MCF 10A (cell line): ENCODE measurements at regions not wholly inside any gene's neighbourhood (a gene's known extent, or its start where the extent isn't known, plus 50 kb on each side); places are given as distances from the start of the nearest gene placed in this dataset.

Experiments used
- BruUV-seq: library from RNA; stranded (reverse); fragments of 400-500 nt; replicated peaks from 2 replicates; lab custom pipeline; 2021; lab: Mats Ljungman, UMichigan
- CTCF ChIA-PET: fragments of 300-600 bp; sonication (Branson Sonifier 250); formaldehyde crosslinking; extraction: SDS; loops from one replicate; lab custom pipeline; 2021; ENCODE audit warnings: antibody characterized with exemption, inconsistent platforms; lab: Yijun Ruan, JAX
- POLR2A ChIA-PET: fragments of 300-600, 350-650 bp; sonication (Branson Sonifier 250); formaldehyde crosslinking; extraction: SDS; loops from one replicate; lab custom pipeline; 2020; ENCODE audit warnings: antibody characterized with exemption, inconsistent platforms; lab: Yijun Ruan, JAX
- DNase-seq: peaks from one replicate; pipeline ENCODE4 v3.0.0-alpha.2; 2018; ENCODE audit not compliant: unreplicated experiment
- H3K27ac Mint-ChIP-seq: one replicate; pipeline ENCODE4 v1.8.0; 2022; ENCODE audit warnings: mild to moderate bottlenecking, low read depth, mixed read lengths; ENCODE audit not compliant: unreplicated experiment
- H3K27me3 Mint-ChIP-seq: one replicate; pipeline ENCODE4 v1.8.0; 2022; ENCODE audit warnings: mixed read lengths; ENCODE audit not compliant: insufficient read depth, unreplicated experiment
- H3K36me3 Mint-ChIP-seq: one replicate; pipeline ENCODE4 v1.8.0; 2022; ENCODE audit warnings: mild to moderate bottlenecking, moderate library complexity, mixed read lengths; ENCODE audit not compliant: insufficient read depth, unreplicated experiment
- H3K4me1 Mint-ChIP-seq: one replicate; pipeline ENCODE4 v1.8.0; 2022; ENCODE audit warnings: mixed read lengths; ENCODE audit not compliant: insufficient read depth, unreplicated experiment
- H3K4me3 Mint-ChIP-seq: one replicate; pipeline ENCODE4 v1.8.0; 2022; ENCODE audit warnings: mild to moderate bottlenecking, moderate library complexity, mixed read lengths; ENCODE audit not compliant: unreplicated experiment
- H3K9me3 Mint-ChIP-seq: one replicate; pipeline ENCODE4 v1.8.0; 2022; ENCODE audit warnings: mixed read lengths; ENCODE audit not compliant: unreplicated experiment
- CTCF ChIP-seq: fragments of 200-600 bp; IDR thresholded peaks from one replicate; pipeline ENCODE4 v1.8.0; 2022; ENCODE audit warnings: antibody characterized with exemption, mild to moderate bottlenecking; ENCODE audit not compliant: unreplicated experiment
- intact Hi-C: fragments of 100-400 bp; cut with micrococcal nuclease; formaldehyde crosslinking; loops from 2 replicates; pipeline ENCODE4 v1.14.1; 2022

GRCh38 chr9:74220327-74220726 is 276.8 kb upstream of the RORB start:
- no TSS peak for BruUV-seq
- H3K4me1 Mint-ChIP-seq: no peaks in the 10 kb centered on the region
- peaks cover 8% of the 10 kb centered on the region for H3K9me3 Mint-ChIP-seq

GRCh38 chr9:74236857-74237256 is 260.3 kb upstream of the RORB start:
- Mint-ChIP-seq H3K4me3 (no peak overlapping the region), H3K9me3 (peaks cover 23% of the 10 kb centered on the region), H3K4me1 (no peaks in the 10 kb centered on the region), H3K36me3 (no peaks in the 10 kb centered on the region), H3K27me3 (no peaks in the 10 kb centered on the region), H3K27ac (no peak overlapping the region)
- ChIA-PET POLR2A (no interaction called here), CTCF (no interaction called here)
- TF ChIP-seq CTCF: no peak
- intact Hi-C loops: no loop called here
- BruUV-seq: no TSS peak
- DNase-seq: no peak

More at GRCh38 chr9:74220327-74220726, 276.8 kb upstream of the RORB start:
- ChIA-PET POLR2A (no interaction called here), CTCF (interaction anchor here (0.6 kb wide), 1 partner anchor 70 kb away, joined by 4 read pairs; no protein-coding TSS in a partner anchor)
- no peaks in the 10 kb centered on the region for H3K36me3 Mint-ChIP-seq
- H3K27ac Mint-ChIP-seq: no peak overlapping the region
- intact Hi-C loops: no loop called here
- TF ChIP-seq CTCF: no peak
- no peaks in the 10 kb centered on the region for H3K27me3 Mint-ChIP-seq
- no peak for DNase-seq
- H3K4me3 Mint-ChIP-seq: no peak overlapping the region

GRCh38 chr9:74245866-74246497 is 251.2 kb upstream of the RORB start:
- BruUV-seq: no TSS peak
- ChIA-PET CTCF (interaction anchor here (0.6 kb wide), 1 partner anchor 349 kb away, joined by 3 read pairs; no protein-coding TSS in a partner anchor), POLR2A (no interaction called here)

GRCh38 chr9:74255489-74255984 is 241.6 kb upstream of the RORB start:
- Mint-ChIP-seq H3K27me3 (no peaks in the 10 kb centered on the region), H3K36me3 (no peaks in the 10 kb centered on the region), H3K9me3 (no peaks in the 10 kb centered on the region), H3K4me3 (no peak overlapping the region), H3K4me1 (no peaks in the 10 kb centered on the region), H3K27ac (no peak overlapping the region)
- TF ChIP-seq CTCF: no peak
- intact Hi-C loops: no loop called here
- CTCF ChIA-PET: interaction anchor here (0.7 kb wide), 1 partner anchor 176 kb away, joined by 3 read pairs; no protein-coding TSS in a partner anchor
- POLR2A ChIA-PET: no interaction called here
- BruUV-seq: no TSS peak
- no peak for DNase-seq

More at GRCh38 chr9:74245866-74246497, 251.2 kb upstream of the RORB start:
- no peak for TF ChIP-seq CTCF
- Mint-ChIP-seq H3K36me3 (no peaks in the 10 kb centered on the region), H3K27ac (no peak overlapping the region), H3K4me1 (no peaks in the 10 kb centered on the region), H3K9me3 (peaks cover 20% of the 10 kb centered on the region), H3K4me3 (no peak overlapping the region), H3K27me3 (no peaks in the 10 kb centered on the region)
- intact Hi-C loops: no loop called here
- no peak for DNase-seq
